IMR-90 (cell line): ENCODE measurements at regions not wholly inside any gene's neighbourhood (a gene's known extent, or its start where the extent isn't known, plus 50 kb on each side); places are given as distances from the start of the nearest gene placed in this dataset.

Experiments
- ATAC-seq: fragments of 200-7000 bp; cut with Tn5 transposase; 2 replicates; pipeline ENCODE4 v1.9.1; 2020; ENCODE audit warnings: low read depth, mild to moderate bottlenecking, moderate library complexity
- BruUV-seq: library from RNA; stranded (reverse); fragments of 400-500 nt; replicated peaks from 2 replicates; lab custom pipeline; 2021; lab: Mats Ljungman, UMichigan
- CTCF ChIA-PET: fragments of 300-600 bp; formaldehyde crosslinking; extraction: SDS; loops from one replicate; lab custom pipeline; 2021; ENCODE audit warnings: antibody characterized with exemption; lab: Yijun Ruan, JAX
- POLR2A ChIA-PET: fragments of 300-600 bp; sonication (Branson Sonifier 250); formaldehyde crosslinking; loops from one replicate; lab custom pipeline; 2022; ENCODE audit warnings: antibody characterized with exemption; ENCODE audit not compliant: unreplicated experiment; lab: Charles Lee
- DNase-seq: peaks from one replicate; pipeline ENCODE4 v3.0.0; 2013
- H2AFZ ChIP-seq: replicated peaks from 2 replicates; pipeline ENCODE3; 2013; ENCODE audit warnings: low read length, mild to moderate bottlenecking; ENCODE audit not compliant: poor library complexity
- H2AK5ac ChIP-seq: 2 replicates; pipeline ENCODE4 v1.6.1; 2013; ENCODE audit warnings: low read depth, low read length, inconsistent platforms
- H2AK9ac ChIP-seq: replicated peaks from 2 replicates; pipeline ENCODE3; 2013; ENCODE audit warnings: mild to moderate bottlenecking, low read depth, low read length, moderate library complexity; ENCODE audit not compliant: poor library complexity
- H2BK120ac ChIP-seq: 2 replicates; pipeline ENCODE4 v1.6.1; 2013; ENCODE audit warnings: low read depth, low read length, inconsistent platforms
- H2BK15ac ChIP-seq: 3 replicates; pipeline ENCODE4 v1.6.1; 2013; ENCODE audit warnings: low read depth, low read length, inconsistent platforms
- H2BK20ac ChIP-seq: 2 replicates; pipeline ENCODE4 v1.6.1; 2013; ENCODE audit warnings: low read depth, mild to moderate bottlenecking, inconsistent platforms, low read length, moderate library complexity
- H2BK5ac ChIP-seq: 2 replicates; pipeline ENCODE4 v1.6.1; 2013; ENCODE audit warnings: mild to moderate bottlenecking, low read depth, low read length, inconsistent platforms; ENCODE audit not compliant: poor library complexity, severe bottlenecking
- H3K14ac ChIP-seq: replicated peaks from 2 replicates; pipeline ENCODE4 v1.6.1; 2013; ENCODE audit warnings: low read depth, low read length, inconsistent platforms
- H3K18ac ChIP-seq: 2 replicates; pipeline ENCODE4 v1.6.1; 2013; ENCODE audit warnings: low read depth, low read length, control low read depth
- H3K23ac ChIP-seq: 2 replicates; pipeline ENCODE4 v1.6.1; 2013; ENCODE audit warnings: low read depth, low read length, inconsistent platforms
- H3K27ac ChIP-seq: 2 replicates; pipeline ENCODE4 v1.5.1; 2013; ENCODE audit warnings: mild to moderate bottlenecking, control low read depth, low read length; ENCODE audit not compliant: insufficient read depth
- H3K27me3 ChIP-seq: 2 replicates; pipeline ENCODE4 v1.6.1; 2013; ENCODE audit warnings: low read length; ENCODE audit not compliant: control insufficient read depth, insufficient read depth
- H3K36me3 ChIP-seq: 2 replicates; pipeline ENCODE4 v1.6.1; 2013; ENCODE audit warnings: low read length, mixed read lengths; ENCODE audit not compliant: control insufficient read depth, insufficient read depth
- H3K4ac ChIP-seq: 2 replicates; pipeline ENCODE4 v1.6.1; 2013; ENCODE audit warnings: low read depth, low read length, inconsistent platforms
- H3K4me1 ChIP-seq: 2 replicates; pipeline ENCODE4 v1.6.1; 2013; ENCODE audit warnings: low read length, mixed read lengths; ENCODE audit not compliant: control insufficient read depth, insufficient read depth
- H3K4me2 ChIP-seq: 2 replicates; pipeline ENCODE4 v1.6.1; 2013; ENCODE audit warnings: low read depth, mild to moderate bottlenecking, control low read depth, low read length, moderate library complexity
- H3K4me3 ChIP-seq: 2 replicates; pipeline ENCODE4 v1.5.1; 2013; ENCODE audit warnings: low read depth, mild to moderate bottlenecking, control low read depth, low read length, moderate library complexity; ENCODE audit not compliant: insufficient read depth
- H3K56ac ChIP-seq: 2 replicates; pipeline ENCODE4 v1.6.1; 2013; ENCODE audit warnings: low read length, inconsistent platforms; ENCODE audit not compliant: insufficient read depth; ENCODE audit errors: extremely low read depth
- H3K79me1 ChIP-seq, 2 experiments: 2 replicates each; pipeline ENCODE4 v1.6.1; 2013; ENCODE audit warnings: low read length in 2 of 2, inconsistent platforms in 1 of 2, low read depth in 1 of 2
- H3K9ac ChIP-seq: 2 replicates; pipeline ENCODE4 v1.6.1; 2013; ENCODE audit warnings: low read depth, low read length, control low read depth
- H3K9me1 ChIP-seq: 2 replicates; pipeline ENCODE4 v1.6.1; 2013; ENCODE audit warnings: low read length, inconsistent platforms; ENCODE audit not compliant: insufficient read depth
- H3K9me3 ChIP-seq: 2 replicates; pipeline ENCODE4 v1.6.1; 2013; ENCODE audit warnings: low read length; ENCODE audit not compliant: control insufficient read depth, insufficient read depth
- H4K20me1 ChIP-seq: 2 replicates; pipeline ENCODE4 v1.6.1; 2013; ENCODE audit warnings: low read length, inconsistent platforms; ENCODE audit not compliant: insufficient read depth
- H4K5ac ChIP-seq: 2 replicates; pipeline ENCODE4 v1.6.1; 2013; ENCODE audit warnings: mild to moderate bottlenecking, low read depth, low read length, control low read depth
- H4K8ac ChIP-seq, 2 experiments: 2 replicates each; pipeline ENCODE4 v1.6.1; 2013; ENCODE audit warnings: low read depth in 2 of 2, low read length in 2 of 2, control low read depth in 1 of 2, inconsistent platforms in 1 of 2
- H4K91ac ChIP-seq: 2 replicates; pipeline ENCODE4 v1.6.1; 2013; ENCODE audit warnings: low read depth, low read length, inconsistent platforms; ENCODE audit not compliant: insufficient read depth
- BHLHE40 ChIP-seq: fragments of 150-350 bp; IDR thresholded peaks from 2 replicates; pipeline ENCODE4 v1.6.1; 2016; ENCODE audit warnings: mild to moderate bottlenecking, low read depth, low read length
- CEBPB ChIP-seq: IDR thresholded peaks from 2 replicates; pipeline ENCODE4 v1.6.1; 2012; ENCODE audit warnings: low read depth, low read length, improper control_type of control experiment
- CHD1 ChIP-seq: IDR thresholded peaks from 2 replicates; pipeline ENCODE4 v1.6.1; 2012; ENCODE audit warnings: low read depth, low read length, improper control_type of control experiment
- FOS ChIP-seq: fragments of 150-350 bp; IDR thresholded peaks from 2 replicates; pipeline ENCODE4 v1.6.1; 2016; ENCODE audit warnings: low read depth, low read length
- MAFK ChIP-seq: IDR thresholded peaks from 2 replicates; pipeline ENCODE4 v1.6.1; 2012; ENCODE audit warnings: low read depth, low read length, improper control_type of control experiment
- MAZ ChIP-seq: IDR thresholded peaks from 2 replicates; pipeline ENCODE4 v1.6.1; 2012; ENCODE audit warnings: low read depth, mild to moderate bottlenecking, low read length, improper control_type of control experiment, moderate library complexity, borderline replicate concordance
- MXI1 ChIP-seq: IDR thresholded peaks from 2 replicates; pipeline ENCODE4 v1.6.1; 2012; ENCODE audit warnings: low read depth, mild to moderate bottlenecking, low read length, moderate library complexity, borderline replicate concordance
- NFE2L2 ChIP-seq: fragments of 150-350 bp; IDR thresholded peaks from 2 replicates; pipeline ENCODE4 v1.6.1; 2016; ENCODE audit warnings: low read depth, mild to moderate bottlenecking, low read length
- POLR2A ChIP-seq: IDR thresholded peaks from 2 replicates; pipeline ENCODE4 v1.6.1; 2012; ENCODE audit warnings: mild to moderate bottlenecking, low read depth, low read length
- RAD21 ChIP-seq: IDR thresholded peaks from 2 replicates; pipeline ENCODE4 v1.6.1; 2012; ENCODE audit warnings: low read length, improper control_type of control experiment
- RCOR1 ChIP-seq: IDR thresholded peaks from 2 replicates; pipeline ENCODE4 v1.6.1; 2012; ENCODE audit warnings: mild to moderate bottlenecking, low read length, improper control_type of control experiment; ENCODE audit not compliant: insufficient replicate concordance
- RFX5 ChIP-seq: IDR thresholded peaks from 2 replicates; pipeline ENCODE4 v1.8.0; 2012; ENCODE audit warnings: low read depth, mild to moderate bottlenecking, low read length, moderate library complexity
- SMC3 ChIP-seq: fragments of 150-350 bp; IDR thresholded peaks from 2 replicates; pipeline ENCODE4 v1.6.1; 2016; ENCODE audit warnings: low read depth, mild to moderate bottlenecking, antibody characterized with exemption, low read length, moderate library complexity
- WGBS, 2 experiments: methylation state at CpG; one replicate each; pipeline versions ENCODE4 v1.1.5 to v1.1.7; 2013; ENCODE audit warnings: missing lambda C conversion rate in 2 of 2; ENCODE audit not compliant: insufficient read length in 1 of 2; ENCODE audit errors: extremely low coverage in 2 of 2; 5-methylcytosine and 5-hydroxymethylcytosine counted together
- dilution Hi-C: fragments of 300-500 bp; cut with HindIII; formaldehyde crosslinking; loops from one replicate; pipeline ENCODE4 v1.14.3; 2018; ENCODE audit warnings: low sequenced_read_pairs; ENCODE audit not compliant: unreplicated experiment
- in situ Hi-C: fragments of 300-500 bp; cut with MboI; formaldehyde crosslinking; loops from 3 replicates; pipeline ENCODE4 v1.14.3; 2019; ENCODE audit warnings: low sequenced_read_pairs, inconsistent platforms, mixed read lengths
- intact Hi-C: fragments of 100-400 bp; cut with micrococcal nuclease; formaldehyde crosslinking; loops from 2 replicates; pipeline ENCODE4 v1.10.0; 2022
- TF ChIP-seq, protein P1 (sequence below): fragments of 150-350 bp; IDR thresholded peaks from 2 replicates; pipeline ENCODE4 v1.6.1; 2017; ENCODE audit warnings: mild to moderate bottlenecking, antibody characterized with exemption, low read length, low read depth
- TF ChIP-seq, protein P2 (sequence below): conservative IDR thresholded peaks from 2 replicates; pipeline ENCODE4 v1.5.1; 2012; ENCODE audit warnings: mild to moderate bottlenecking, low read depth, low read length, improper control_type of control experiment
- TF ChIP-seq, protein P3 (sequence below): fragments of 150-350 bp; IDR thresholded peaks from 2 replicates; pipeline ENCODE4 v1.6.1; 2016; ENCODE audit warnings: low read depth, mild to moderate bottlenecking, low read length, moderate library complexity, borderline replicate concordance

DNA sequence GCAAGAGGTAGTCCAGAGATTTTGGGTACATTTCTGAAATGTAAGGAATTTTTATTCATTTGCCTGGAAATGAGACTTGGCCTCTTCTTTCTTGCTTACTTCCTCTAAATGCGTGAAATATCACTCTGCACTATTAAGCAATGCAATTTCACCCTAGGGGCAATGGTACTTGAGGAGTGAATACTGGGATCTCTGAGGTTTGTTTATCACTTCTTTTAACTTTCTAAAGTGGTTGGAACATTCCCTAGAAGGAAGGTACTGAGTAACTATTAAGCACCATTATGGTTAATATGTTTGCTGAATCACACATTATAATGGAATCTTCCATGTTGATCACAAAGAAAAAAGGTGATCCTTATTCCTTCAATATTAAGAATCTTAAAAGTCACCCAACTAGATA, 120.9 kb upstream of the CAND1 start:
- Histone ChIP-seq H4K5ac (no peak overlapping the region), H2AFZ (no peak overlapping the region), H3K4me2 (no peak overlapping the region), H3K9me3 (no peaks in the 10 kb centered on the region), H2BK5ac (no peak overlapping the region), H4K91ac (no peak overlapping the region), H2AK5ac (no peak overlapping the region), H3K27me3 (no peaks in the 10 kb centered on the region), H3K27ac (no peak overlapping the region), H3K36me3 (no peaks in the 10 kb centered on the region), H3K14ac (no peak overlapping the region), H4K8ac (no peak overlapping the region), H3K23ac (no peak overlapping the region), H2AK9ac (no peak overlapping the region), H3K18ac (no peak overlapping the region), H2BK20ac (no peak overlapping the region), H3K79me1 (no peaks in the 10 kb centered on the region), H2BK120ac (no peak overlapping the region), H3K4me3 (no peak overlapping the region), H3K4ac (no peak overlapping the region), H3K9me1 (no peaks in the 10 kb centered on the region), H3K9ac (no peak overlapping the region), H4K20me1 (no peaks in the 10 kb centered on the region), H3K4me1 (no peaks in the 10 kb centered on the region), H3K56ac (no peak overlapping the region), H2BK15ac (no peak overlapping the region)
- no TSS peak for BruUV-seq
- ChIA-PET POLR2A (no interaction called here), CTCF (no interaction called here)
- ATAC-seq (no peak), DNase-seq (no peak)
- no CpG with 5 or more reads among the region's 1 CpG for WGBS, 2 experiments
- in situ Hi-C loops (no loop called here), intact Hi-C loops (no loop called here), dilution Hi-C loops (no loop called here)
- TF ChIP-seq, protein P1, sequence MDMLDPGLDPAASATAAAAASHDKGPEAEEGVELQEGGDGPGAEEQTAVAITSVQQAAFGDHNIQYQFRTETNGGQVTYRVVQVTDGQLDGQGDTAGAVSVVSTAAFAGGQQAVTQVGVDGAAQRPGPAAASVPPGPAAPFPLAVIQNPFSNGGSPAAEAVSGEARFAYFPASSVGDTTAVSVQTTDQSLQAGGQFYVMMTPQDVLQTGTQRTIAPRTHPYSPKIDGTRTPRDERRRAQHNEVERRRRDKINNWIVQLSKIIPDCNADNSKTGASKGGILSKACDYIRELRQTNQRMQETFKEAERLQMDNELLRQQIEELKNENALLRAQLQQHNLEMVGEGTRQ = no peak
- no peak for TF ChIP-seq CEBPB
- no peak for TF ChIP-seq MXI1
- TF ChIP-seq CHD1 = no peak
- no peak for TF ChIP-seq NFE2L2
- no peak for TF ChIP-seq BHLHE40
- no peak for TF ChIP-seq POLR2A
- TF ChIP-seq RFX5 = no peak
- TF ChIP-seq, protein P2, sequence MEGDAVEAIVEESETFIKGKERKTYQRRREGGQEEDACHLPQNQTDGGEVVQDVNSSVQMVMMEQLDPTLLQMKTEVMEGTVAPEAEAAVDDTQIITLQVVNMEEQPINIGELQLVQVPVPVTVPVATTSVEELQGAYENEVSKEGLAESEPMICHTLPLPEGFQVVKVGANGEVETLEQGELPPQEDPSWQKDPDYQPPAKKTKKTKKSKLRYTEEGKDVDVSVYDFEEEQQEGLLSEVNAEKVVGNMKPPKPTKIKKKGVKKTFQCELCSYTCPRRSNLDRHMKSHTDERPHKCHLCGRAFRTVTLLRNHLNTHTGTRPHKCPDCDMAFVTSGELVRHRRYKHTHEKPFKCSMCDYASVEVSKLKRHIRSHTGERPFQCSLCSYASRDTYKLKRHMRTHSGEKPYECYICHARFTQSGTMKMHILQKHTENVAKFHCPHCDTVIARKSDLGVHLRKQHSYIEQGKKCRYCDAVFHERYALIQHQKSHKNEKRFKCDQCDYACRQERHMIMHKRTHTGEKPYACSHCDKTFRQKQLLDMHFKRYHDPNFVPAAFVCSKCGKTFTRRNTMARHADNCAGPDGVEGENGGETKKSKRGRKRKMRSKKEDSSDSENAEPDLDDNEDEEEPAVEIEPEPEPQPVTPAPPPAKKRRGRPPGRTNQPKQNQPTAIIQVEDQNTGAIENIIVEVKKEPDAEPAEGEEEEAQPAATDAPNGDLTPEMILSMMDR = no peak
- TF ChIP-seq SMC3 = no peak
- no peak for TF ChIP-seq MAZ
- TF ChIP-seq, protein P3, sequence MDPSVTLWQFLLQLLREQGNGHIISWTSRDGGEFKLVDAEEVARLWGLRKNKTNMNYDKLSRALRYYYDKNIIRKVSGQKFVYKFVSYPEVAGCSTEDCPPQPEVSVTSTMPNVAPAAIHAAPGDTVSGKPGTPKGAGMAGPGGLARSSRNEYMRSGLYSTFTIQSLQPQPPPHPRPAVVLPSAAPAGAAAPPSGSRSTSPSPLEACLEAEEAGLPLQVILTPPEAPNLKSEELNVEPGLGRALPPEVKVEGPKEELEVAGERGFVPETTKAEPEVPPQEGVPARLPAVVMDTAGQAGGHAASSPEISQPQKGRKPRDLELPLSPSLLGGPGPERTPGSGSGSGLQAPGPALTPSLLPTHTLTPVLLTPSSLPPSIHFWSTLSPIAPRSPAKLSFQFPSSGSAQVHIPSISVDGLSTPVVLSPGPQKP = no peak
- no peak for TF ChIP-seq FOS
- TF ChIP-seq RCOR1 = no peak
- no peak for TF ChIP-seq RAD21
- no peak for TF ChIP-seq MAFK
